GM19452 (cell line): ENCODE measurements at regions not wholly inside any gene's neighbourhood (a gene's known extent, or its start where the extent isn't known, plus 50 kb on each side); places are given as distances from the start of the nearest gene placed in this dataset.
"Not testable (repeated sequence)": the region's sequence is repeated elsewhere in the genome, so short reads cannot be mapped to it uniquely, and the experiment has no call there.

Experiments used
- ATAC-seq: cut with Tn5 transposase; IDR thresholded peaks from one replicate; pipeline ENCODE4 v1.9.1; 2021; ENCODE audit not compliant: unreplicated experiment

- no peak for ATAC-seq
Measured at GRCh38 chr7:14973712-14974428, 71.3 kb upstream of the DGKB start.

- not testable (repeated sequence) for ATAC-seq
Measured at GRCh38 chr7:14971678-14972077, 69.1 kb upstream of the DGKB start.

GRCh38 chr7:14967376-14967775 lies 64.8 kb upstream of the DGKB start:
- not testable (repeated sequence) for ATAC-seq

GRCh38 chr7:14962778-14963177 lies 60.2 kb upstream of the DGKB start:
- ATAC-seq: no peak

- no peak for ATAC-seq
Measured at GRCh38 chr7:14960721-14961120, 58.2 kb upstream of the DGKB start.

GRCh38 chr7:14959339-14959738 lies 56.8 kb upstream of the DGKB start:
- ATAC-seq: no peak

GRCh38 chr7:14954035-14954434 lies 51.5 kb upstream of the DGKB start:
- no peak for ATAC-seq
